ENCODE measurements at regions not wholly inside any gene's neighbourhood (a gene's known extent, or its start where the extent isn't known, plus 50 kb on each side); places are given as distances from the start of the nearest gene placed in this dataset.

- no peak for DNase-seq (ENCODE audit: low spot score)
These were observed 153.8 kb upstream of the SERP2 start for GRCh38 chr13:44219577-44220548.

- DNase-seq (ENCODE audit: low spot score) = no peak
These were observed 152.7 kb upstream of the SERP2 start for GRCh38 chr13:44220948-44221347.

- DNase-seq (ENCODE audit: low spot score) = no peak
These were observed 152.0 kb upstream of the SERP2 start for GRCh38 chr13:44221657-44222056.

DNA sequence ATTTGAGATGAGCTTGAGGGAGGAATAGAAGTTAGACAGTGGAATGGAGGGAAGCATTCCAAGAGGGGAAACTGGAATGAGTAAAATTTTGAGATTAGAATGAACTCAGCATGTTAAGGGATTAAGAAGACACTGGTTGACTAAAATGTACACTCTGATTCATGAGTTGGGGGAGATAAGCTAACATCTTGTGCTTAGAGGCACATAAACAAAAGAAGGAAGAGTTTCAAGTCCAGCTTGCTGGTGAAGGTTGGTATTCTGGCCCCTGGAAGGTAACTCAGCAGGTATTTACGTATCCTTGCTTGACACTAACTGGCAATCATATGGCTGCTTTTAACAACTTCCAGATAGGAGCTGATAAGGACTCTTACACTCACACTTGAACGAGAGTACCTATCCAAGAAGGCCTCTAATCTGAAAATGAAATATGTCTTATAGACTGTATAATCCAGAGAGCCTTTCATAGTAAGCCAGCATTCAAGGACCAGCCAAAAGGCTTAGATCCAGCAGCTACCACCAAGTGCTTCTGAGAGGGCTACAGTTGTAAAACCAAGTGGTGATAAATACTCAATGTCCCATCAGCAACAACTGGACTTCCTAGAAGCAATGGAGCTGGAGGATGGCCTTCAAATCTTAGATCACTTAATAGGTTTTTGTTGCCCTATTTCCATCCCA, 149.7 kb upstream of the SERP2 start:
- no peak for DNase-seq (ENCODE audit: low spot score)

DNA sequence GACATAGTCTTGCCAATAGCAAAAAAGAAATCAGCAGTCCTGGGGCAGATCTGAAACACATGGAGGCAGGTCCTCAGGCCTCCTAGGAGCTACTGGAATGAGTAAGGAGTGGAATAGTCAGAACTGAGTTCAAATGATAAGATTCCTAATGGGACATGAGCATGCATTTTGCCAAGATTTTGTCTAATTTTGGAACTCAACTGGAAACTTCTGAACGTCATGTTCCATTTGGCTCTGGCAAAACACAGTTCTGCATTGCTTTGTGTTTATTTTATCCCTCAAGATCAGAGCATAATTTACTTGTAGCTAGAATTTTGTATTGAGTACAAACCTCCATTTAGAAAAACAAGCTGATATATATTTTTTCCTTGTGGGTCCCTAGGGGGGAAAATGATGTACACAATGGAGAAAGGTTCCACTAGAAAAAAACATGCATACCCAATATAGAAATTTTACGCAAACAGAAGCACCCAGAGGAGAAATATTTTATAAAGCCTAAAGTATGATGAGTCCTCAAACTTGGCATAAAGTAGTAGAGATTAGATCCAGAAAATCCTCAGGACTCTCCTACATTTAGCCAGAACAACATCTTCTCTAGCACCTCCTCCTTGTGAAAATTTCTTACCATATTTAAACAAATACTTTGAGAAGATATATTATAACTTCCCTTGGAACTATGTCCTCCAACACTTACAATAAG, 149.0 kb upstream of the SERP2 start:
- DNase-seq (ENCODE audit: low spot score) = no peak

DNA sequence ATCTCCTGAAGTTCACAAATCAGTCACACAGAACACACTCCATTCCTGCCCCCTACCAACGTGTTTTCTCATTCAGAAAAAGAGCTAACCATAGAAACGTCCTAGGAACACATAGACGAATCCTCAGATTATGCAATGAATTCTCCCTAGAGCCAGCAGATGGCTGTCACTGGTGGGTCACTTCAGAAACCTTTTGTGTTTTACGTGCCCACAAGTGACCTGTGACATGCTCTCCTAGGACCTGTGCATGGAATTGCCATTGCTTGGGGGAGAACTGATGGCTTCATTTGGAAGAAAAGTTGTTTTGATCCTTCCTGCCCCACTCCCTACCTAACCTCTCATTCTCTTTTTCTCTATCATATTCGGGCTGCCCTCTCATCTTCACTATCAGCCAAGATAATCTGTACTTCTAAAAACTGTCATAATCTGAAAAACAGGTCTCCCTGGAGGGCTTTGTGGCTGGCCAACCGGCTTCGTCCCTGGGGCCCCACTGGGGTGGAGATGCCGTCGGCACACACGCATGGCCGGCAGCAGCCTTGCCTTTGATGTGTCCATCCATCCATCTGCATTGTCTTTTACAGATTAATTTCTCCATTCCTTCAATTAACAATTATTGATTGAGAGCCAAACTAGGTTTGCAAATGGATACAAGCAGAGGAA, 144.1 kb upstream of the SERP2 start:
- DNase-seq (ENCODE audit: low spot score) = no peak

GRCh38 chr13:44230071-44230470, 143.6 kb upstream of the SERP2 start:
- no peak for DNase-seq (ENCODE audit: low spot score)

- DNase-seq (ENCODE audit: low spot score) = no peak
These were observed 142.9 kb upstream of the SERP2 start for GRCh38 chr13:44230736-44231135.

DNA sequence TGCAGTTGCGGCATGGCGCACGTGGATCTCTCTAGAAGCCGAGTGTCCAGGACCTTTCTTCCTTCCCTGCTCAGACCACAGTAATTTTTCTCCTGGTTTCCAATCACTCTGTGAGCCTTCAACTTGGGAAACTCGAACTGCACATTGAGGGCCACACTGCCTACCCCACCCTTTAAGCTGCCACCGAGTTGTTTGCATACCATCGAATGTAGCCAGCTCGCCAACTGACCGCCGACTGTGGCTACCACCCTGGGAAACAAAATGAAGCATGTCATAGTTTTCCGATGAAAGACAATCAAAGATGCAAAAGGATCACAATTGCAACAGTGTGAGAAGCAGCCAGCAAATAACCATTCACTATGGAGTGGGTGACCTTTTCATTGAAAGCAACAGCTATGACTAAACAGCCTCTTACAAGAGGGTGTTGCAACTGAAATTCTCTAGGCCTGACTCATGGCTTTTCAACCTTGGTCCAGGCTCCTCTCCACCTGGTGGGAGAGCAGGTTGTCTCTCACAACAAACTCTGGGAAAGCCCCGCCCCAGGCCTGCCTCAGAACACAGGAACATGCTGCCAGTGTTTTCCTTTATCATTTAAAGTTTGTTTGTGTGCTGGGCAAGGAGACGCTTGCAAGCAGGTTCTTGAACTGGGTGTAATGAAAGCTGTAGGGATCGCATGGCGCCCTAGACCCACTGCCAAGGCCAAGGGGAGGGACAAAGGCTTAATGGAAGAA, 141.7 kb upstream of the SERP2 start:
- no peak for DNase-seq (ENCODE audit: low spot score)

GRCh38 chr13:44232774-44233173, 140.8 kb upstream of the SERP2 start:
- no peak for DNase-seq (ENCODE audit: low spot score)

- no peak for DNase-seq (ENCODE audit: low spot score)
These were observed 139.1 kb upstream of the SERP2 start for GRCh38 chr13:44234566-44234965.

GRCh38 chr13:44236370-44236769, 137.3 kb upstream of the SERP2 start:
- no peak for DNase-seq (ENCODE audit: low spot score)

GRCh38 chr13:44236801-44237207, 136.8 kb upstream of the SERP2 start:
- DNase-seq (ENCODE audit: low spot score) = no peak

DNA sequence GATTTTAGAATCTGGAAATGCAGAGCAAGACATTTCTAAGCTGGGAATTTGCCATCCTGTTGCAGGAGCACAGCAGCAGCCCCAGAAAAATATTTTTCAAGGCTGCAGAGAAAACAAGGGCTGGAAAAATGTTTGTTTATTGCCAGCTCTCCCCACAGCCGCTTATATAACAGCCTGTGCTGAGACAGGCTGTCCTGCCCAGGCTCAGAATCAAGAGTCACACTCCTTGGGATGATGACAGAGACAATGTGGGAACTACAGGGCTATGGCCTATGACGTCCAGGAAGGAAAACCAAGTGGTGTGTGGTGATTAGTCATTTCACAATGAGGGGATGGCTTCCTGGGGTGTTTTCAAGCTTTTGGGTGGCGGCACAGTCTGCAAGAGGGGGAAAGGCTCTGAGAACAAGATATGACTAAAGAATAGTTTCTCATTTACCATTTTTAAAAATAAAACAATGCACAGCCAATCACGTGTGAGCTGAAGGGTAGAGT, 136.3 kb upstream of the SERP2 start:
- no peak for DNase-seq (ENCODE audit: low spot score)

DNA sequence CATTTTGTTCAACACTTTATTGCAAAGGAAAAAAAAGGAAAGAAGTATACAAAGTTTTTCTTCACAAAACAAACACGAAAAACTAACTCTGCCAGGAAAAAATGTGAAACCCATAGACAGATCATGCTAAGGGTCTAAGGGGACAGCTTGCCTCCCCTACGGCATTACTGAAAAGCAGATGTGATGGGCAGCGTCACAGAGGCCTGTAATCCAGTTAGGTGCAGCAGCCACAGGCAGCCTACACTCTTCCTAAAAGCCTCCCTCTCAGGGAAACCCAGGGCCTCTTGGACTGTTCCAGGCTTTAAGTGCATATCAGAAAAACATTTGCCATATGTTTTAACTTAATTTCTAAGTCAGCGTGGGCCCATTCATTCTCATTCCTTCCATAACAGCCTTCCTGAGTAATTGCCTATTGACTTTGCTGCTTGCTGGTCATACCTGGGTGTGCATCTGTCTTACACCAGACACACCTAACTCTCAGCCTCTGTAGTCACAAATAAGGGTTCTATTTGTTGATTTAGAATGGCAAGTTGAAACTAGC, 135.7 kb upstream of the SERP2 start:
- DNase-seq (ENCODE audit: low spot score) = peak; percentile 75

- DNase-seq (ENCODE audit: low spot score) = no peak
These were observed 132.9 kb upstream of the SERP2 start for GRCh38 chr13:44240611-44241145.

GRCh38 chr13:44241638-44242037, 132.0 kb upstream of the SERP2 start:
- DNase-seq (ENCODE audit: low spot score) = no peak

- no peak for DNase-seq (ENCODE audit: low spot score)
These were observed 130.9 kb upstream of the SERP2 start for GRCh38 chr13:44242766-44243165.

DNA sequence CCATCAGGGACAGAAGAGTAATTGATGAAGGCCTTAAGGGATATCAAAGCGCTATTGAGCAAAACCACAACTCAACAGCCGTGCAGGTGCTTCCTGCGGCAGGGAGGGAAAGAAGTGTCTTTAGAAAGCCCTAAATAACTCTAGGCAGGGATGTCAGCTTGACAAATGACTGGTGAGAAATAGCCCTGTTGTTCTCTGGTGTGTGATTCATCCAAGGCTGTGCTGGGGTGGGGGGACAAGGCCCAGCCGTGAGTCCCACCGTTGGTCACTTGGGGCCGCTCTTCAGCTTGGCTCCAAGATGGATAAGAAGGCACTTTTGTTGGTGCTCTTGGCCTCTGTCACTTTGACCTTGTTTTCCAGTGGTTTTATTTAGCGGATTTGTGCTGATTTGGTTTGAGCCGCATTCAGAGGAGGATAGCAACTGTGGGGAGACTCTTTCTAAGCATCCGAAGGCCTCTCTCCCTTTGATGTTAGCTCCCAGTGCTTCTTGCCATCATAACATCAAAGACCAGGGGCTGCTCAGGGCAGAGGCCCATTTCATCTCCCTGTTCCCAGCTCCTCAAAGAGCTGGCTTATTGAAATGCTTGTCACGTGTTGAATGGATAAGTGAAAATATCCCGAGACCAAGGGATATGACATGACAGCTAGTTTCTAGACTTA, 130.3 kb upstream of the SERP2 start:
- DNase-seq (ENCODE audit: low spot score) = no peak

- no peak for DNase-seq (ENCODE audit: low spot score)
These were observed 129.3 kb upstream of the SERP2 start for GRCh38 chr13:44244288-44244687.
